ENCODE measurements at regions not wholly inside any gene's neighbourhood (a gene's known extent, or its start where the extent isn't known, plus 50 kb on each side); places are given as distances from the start of the nearest gene placed in this dataset.

DNA sequence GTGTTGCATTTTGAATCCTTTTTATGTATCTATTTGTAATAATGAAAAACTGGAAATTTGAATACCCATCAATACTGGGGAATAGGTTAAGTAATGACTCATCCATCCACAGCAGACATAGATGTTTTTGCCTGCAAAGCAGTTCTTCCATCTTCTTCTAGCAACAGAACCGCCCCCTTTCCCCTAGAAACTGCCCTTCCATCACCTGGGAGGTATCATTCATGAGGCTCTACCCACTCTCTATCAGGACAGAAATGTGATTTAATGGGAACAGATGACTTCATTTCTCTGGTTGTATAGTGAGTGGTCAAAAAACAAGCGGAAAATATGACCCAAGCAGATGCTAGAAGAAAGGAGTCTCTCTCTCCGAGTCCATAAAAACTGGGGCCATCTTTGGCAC, 532.8 kb downstream of the UQCRFS1 start:
- Histone ChIP-seq H3K27me3 (no peaks in the 10 kb centered on the region), H3K4me1 (replicated peaks in 1 of 2) (no peaks in the 10 kb centered on the region), H3K27ac (no peak overlapping the region), H3K4me3 (no peak overlapping the region), H3K36me3 (replicated peaks in 1 of 2) (no peaks in the 10 kb centered on the region), H3K9me3 (replicated peaks in 1 of 3) (no peaks in the 10 kb centered on the region)
- DNase-seq = no peak
- TF ChIP-seq CTCF (IDR thresholded peaks at IDR 0.05) = no peak
- no peak for TF ChIP-seq POLR2A (IDR thresholded peaks at IDR 0.05)
- intact Hi-C loops (cut with DNase I) = no loop called here
- WGBS, 4 donors = 84 to 87% (median 85%) methylated on average over 3 of the region's 3 CpGs

DNA sequence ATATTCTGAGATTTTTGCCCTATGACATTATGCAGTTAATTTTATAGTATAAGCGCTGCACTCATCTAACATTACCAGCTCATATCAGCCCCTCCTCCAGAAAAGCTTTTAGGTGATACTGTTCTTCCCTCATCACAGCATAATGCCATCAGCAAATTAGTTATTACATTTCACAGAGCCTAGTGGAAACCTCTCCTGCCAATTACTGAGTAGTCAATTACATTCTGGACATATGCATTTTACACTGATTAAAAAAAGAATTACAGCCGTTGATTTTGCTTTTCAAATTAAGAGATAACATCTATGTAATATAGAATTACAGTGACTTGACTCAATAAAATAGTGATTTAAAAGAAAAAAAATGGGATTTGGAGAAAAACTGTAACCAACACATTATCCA, 542.1 kb downstream of the UQCRFS1 start:
- WGBS, 4 donors = 60 to 64% (median 61%) methylated on average over 2 of the region's 2 CpGs
- Histone ChIP-seq H3K27ac (no peak overlapping the region), H3K36me3 (replicated peaks in 1 of 2) (no peaks in the 10 kb centered on the region), H3K27me3 (no peaks in the 10 kb centered on the region), H3K4me3 (no peak overlapping the region), H3K4me1 (replicated peaks in 1 of 2) (no peaks in the 10 kb centered on the region), H3K9me3 (replicated peaks in 1 of 3) (no peaks in the 10 kb centered on the region)
- TF ChIP-seq CTCF (IDR thresholded peaks at IDR 0.05) (no peak), POLR2A (IDR thresholded peaks at IDR 0.05) (no peak)
- no peak for DNase-seq
- intact Hi-C loops (cut with DNase I) = no loop called here

DNA sequence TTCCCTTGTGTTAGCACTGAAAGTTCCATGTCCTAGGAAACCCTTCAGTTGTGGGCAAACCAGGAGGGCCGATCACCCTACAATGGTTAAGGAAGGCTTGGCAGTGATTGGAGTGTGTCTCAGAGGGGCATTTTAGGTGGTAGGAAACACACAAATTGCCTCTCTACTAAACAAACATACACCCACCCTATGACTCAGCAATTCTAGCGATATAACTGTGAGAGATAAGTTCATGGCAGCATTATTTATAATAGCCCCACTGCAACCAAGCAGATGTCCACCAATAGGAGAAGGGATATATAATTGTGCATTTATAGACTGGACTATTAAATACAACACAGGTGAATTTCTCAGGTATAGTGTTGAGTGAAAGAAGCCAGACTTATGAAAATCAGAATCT, 543.1 kb downstream of the UQCRFS1 start:
- Histone ChIP-seq H3K4me3 (no peak overlapping the region), H3K4me1 (replicated peaks in 1 of 2) (no peaks in the 10 kb centered on the region), H3K9me3 (replicated peaks in 1 of 3) (no peaks in the 10 kb centered on the region), H3K27ac (no peak overlapping the region), H3K36me3 (replicated peaks in 1 of 2) (no peaks in the 10 kb centered on the region), H3K27me3 (no peaks in the 10 kb centered on the region)
- 63 to 75% (median 65%) methylated on average over 2 of the region's 2 CpGs for WGBS, 4 donors
- intact Hi-C loops (cut with DNase I) = no loop called here
- no peak for DNase-seq
- no peak for TF ChIP-seq POLR2A (IDR thresholded peaks at IDR 0.05)
- no peak for TF ChIP-seq CTCF (IDR thresholded peaks at IDR 0.05)

DNA sequence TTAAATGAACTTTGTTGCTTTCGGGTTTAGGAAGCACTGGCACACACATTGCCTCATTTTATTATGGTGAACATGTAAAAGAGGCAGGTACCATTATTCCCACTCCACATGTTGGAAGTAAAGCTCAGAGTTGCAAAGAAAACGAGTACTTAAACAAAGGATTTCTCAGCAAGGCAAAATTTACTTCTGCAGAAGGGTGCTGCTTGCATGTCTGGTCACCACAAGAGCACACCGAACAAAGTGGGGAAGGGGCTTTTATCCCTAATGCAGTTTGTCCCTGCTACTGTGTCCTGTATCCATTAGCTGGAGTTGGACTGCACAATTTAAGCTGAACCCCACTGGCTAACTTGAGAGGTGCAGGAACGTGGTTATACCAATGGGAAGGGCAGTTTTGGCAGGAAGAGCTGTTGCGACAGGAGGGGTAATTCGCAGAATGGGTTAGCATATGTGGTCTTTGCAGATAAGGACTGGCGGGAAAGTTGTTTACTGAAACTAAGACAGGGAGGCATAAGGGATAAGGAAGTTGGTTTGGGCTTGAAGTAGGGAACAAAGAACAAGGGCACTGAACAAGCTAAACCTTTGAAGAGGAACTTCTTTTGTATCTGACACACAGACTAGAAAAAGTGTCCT, 545.5 kb downstream of the UQCRFS1 start:
- 73 to 83% (median 80%) methylated on average over 7 of the region's 7 CpGs for WGBS, 4 donors
- Histone ChIP-seq H3K9me3 (replicated peaks in 1 of 3) (no peaks in the 10 kb centered on the region), H3K27me3 (no peaks in the 10 kb centered on the region), H3K4me3 (no peak overlapping the region), H3K36me3 (replicated peaks in 1 of 2) (no peaks in the 10 kb centered on the region), H3K4me1 (replicated peaks in 1 of 2) (no peaks in the 10 kb centered on the region), H3K27ac (no peak overlapping the region)
- no peak for DNase-seq
- intact Hi-C loops (cut with DNase I) = no loop called here
- no peak for TF ChIP-seq POLR2A (IDR thresholded peaks at IDR 0.05)
- no peak for TF ChIP-seq CTCF (IDR thresholded peaks at IDR 0.05)
